Coronary artery (tissue), 2 donors: ENCODE measurements at regions not wholly inside any gene's neighbourhood (a gene's known extent, or its start where the extent isn't known, plus 50 kb on each side); places are given as distances from the start of the nearest gene placed in this dataset.

Source experiments
- DNase-seq: peaks from one replicate; pipeline ENCODE4 v3.0.0-alpha.2; 2017; ENCODE audit warnings: low spot score
- H3K27ac ChIP-seq, 2 donors: fragments of 200-600 bp; sonication (generic); one replicate each; pipeline ENCODE4 v1.5.1; 2016 to 2019
- H3K4me3 ChIP-seq: fragments of 200-600 bp; sonication (generic); 2 replicates; pipeline ENCODE4 v1.5.1; 2016; ENCODE audit warnings: mild to moderate bottlenecking, moderate library complexity
- CTCF ChIP-seq: fragments of 200-600 bp; sonication (generic); IDR thresholded peaks from one replicate; pipeline ENCODE4 v1.5.1; 2019; ENCODE audit warnings: antibody characterized with exemption

- Histone ChIP-seq H3K4me3 (no peak overlapping the region), H3K27ac (no peak overlapping the region)
- no peak for TF ChIP-seq CTCF
- DNase-seq = no peak
Observed at GRCh38 chr5:9955586-9955985, 294.1 kb downstream of the ATPSCKMT start.

- H3K4me3 ChIP-seq = no peak overlapping the region
- DNase-seq = no peak
- no peak for TF ChIP-seq CTCF
- no peak overlapping the region for H3K27ac ChIP-seq
Observed at GRCh38 chr5:9954869-9955268, 294.8 kb downstream of the ATPSCKMT start.

GRCh38 chr5:9953691-9954090, 296.0 kb downstream of the ATPSCKMT start:
- TF ChIP-seq CTCF = no peak
- DNase-seq = no peak
- no peak overlapping the region for H3K27ac ChIP-seq
- no peak overlapping the region for H3K4me3 ChIP-seq

- no peak for TF ChIP-seq CTCF
- Histone ChIP-seq H3K4me3 (no peak overlapping the region), H3K27ac (no peak overlapping the region)
- no peak for DNase-seq
Observed at GRCh38 chr5:9951865-9952516, 297.7 kb downstream of the ATPSCKMT start.

- no peak for TF ChIP-seq CTCF
- H3K27ac ChIP-seq = no peak overlapping the region
- DNase-seq = no peak
- no peak overlapping the region for H3K4me3 ChIP-seq
Observed at GRCh38 chr5:9947944-9948343, 301.7 kb downstream of the ATPSCKMT start.

- DNase-seq = no peak
- Histone ChIP-seq H3K4me3 (no peak overlapping the region), H3K27ac (no peak overlapping the region)
- no peak for TF ChIP-seq CTCF
Observed at GRCh38 chr5:9947225-9947714, 302.4 kb downstream of the ATPSCKMT start.

GRCh38 chr5:9932770-9933169, 302.6 kb upstream of the TAS2R1 start:
- TF ChIP-seq CTCF = no peak
- Histone ChIP-seq H3K4me3 (no peak overlapping the region), H3K27ac (no peak overlapping the region)
- DNase-seq = no peak
